Astrocyte (in vitro differentiated cells and primary cell): ENCODE measurements at regions not wholly inside any gene's neighbourhood (a gene's known extent, or its start where the extent isn't known, plus 50 kb on each side); places are given as distances from the start of the nearest gene placed in this dataset.

Experiments
- EZH2 ChIP-seq: IDR thresholded peaks from 2 replicates; pipeline ENCODE4 v1.6.1; 2012; ENCODE audit warnings: mild to moderate bottlenecking, low read length, inconsistent platforms; ENCODE audit not compliant: insufficient read depth
- TF ChIP-seq, protein P1 (sequence below): IDR thresholded peaks from 2 replicates; pipeline ENCODE4 v1.5.1; 2011; ENCODE audit warnings: low read depth, mild to moderate bottlenecking, inconsistent platforms, low read length, moderate library complexity; ENCODE audit not compliant: insufficient read depth

- TF ChIP-seq, protein P1, sequence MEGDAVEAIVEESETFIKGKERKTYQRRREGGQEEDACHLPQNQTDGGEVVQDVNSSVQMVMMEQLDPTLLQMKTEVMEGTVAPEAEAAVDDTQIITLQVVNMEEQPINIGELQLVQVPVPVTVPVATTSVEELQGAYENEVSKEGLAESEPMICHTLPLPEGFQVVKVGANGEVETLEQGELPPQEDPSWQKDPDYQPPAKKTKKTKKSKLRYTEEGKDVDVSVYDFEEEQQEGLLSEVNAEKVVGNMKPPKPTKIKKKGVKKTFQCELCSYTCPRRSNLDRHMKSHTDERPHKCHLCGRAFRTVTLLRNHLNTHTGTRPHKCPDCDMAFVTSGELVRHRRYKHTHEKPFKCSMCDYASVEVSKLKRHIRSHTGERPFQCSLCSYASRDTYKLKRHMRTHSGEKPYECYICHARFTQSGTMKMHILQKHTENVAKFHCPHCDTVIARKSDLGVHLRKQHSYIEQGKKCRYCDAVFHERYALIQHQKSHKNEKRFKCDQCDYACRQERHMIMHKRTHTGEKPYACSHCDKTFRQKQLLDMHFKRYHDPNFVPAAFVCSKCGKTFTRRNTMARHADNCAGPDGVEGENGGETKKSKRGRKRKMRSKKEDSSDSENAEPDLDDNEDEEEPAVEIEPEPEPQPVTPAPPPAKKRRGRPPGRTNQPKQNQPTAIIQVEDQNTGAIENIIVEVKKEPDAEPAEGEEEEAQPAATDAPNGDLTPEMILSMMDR, result no peak
- no peak for TF ChIP-seq EZH2
Measured at GRCh38 chr12:22991250-22991844, 366.4 kb downstream of the ETNK1 start.
